ENCODE measurements at regions not wholly inside any gene's neighbourhood (a gene's known extent, or its start where the extent isn't known, plus 50 kb on each side); places are given as distances from the start of the nearest gene placed in this dataset.

- no peak for TF ChIP-seq EZH2phosphoT487 (IDR thresholded peaks at IDR 0.05; ENCODE audit: low read depth)
- no peak for TF ChIP-seq CTCF (IDR thresholded peaks at IDR 0.05; ENCODE audit: low read depth, low read length)
Observed at GRCh38 chr6:106740287-106740686, 110.9 kb downstream of the QRSL1 start.
